Keratinocyte (primary cell): ENCODE measurements at regions not wholly inside any gene's neighbourhood (a gene's known extent, or its start where the extent isn't known, plus 50 kb on each side); places are given as distances from the start of the nearest gene placed in this dataset.

ENCODE experiments used
- DNase-seq: peaks from one replicate; pipeline ENCODE4 v3.0.0-alpha.2; 2011; ENCODE audit warnings: low read depth, missing footprints, low spot score
- FAIRE-seq: peaks from 2 replicates; lab custom pipeline; 2011; peaks lifted over from hg19 to GRCh38; lab: Jason Lieb, UNC
- H2AFZ ChIP-seq: 2 replicates; pipeline ENCODE4 v1.6.0; 2012; ENCODE audit warnings: low read length, control low read depth, inconsistent platforms; ENCODE audit not compliant: control insufficient read depth
- H3K27ac ChIP-seq: 2 replicates; pipeline ENCODE4 v1.5.1; 2011; ENCODE audit warnings: low read length; ENCODE audit not compliant: control insufficient read depth, insufficient read depth
- H3K27me3 ChIP-seq: 3 replicates; pipeline ENCODE4 v1.6.0; 2011; ENCODE audit warnings: low read length; ENCODE audit not compliant: control insufficient read depth, insufficient read depth; ENCODE audit errors: extremely low read depth
- H3K36me3 ChIP-seq, 2 experiments: 2 replicates in 1 of 2; 3 replicates in 1 of 2; pipeline ENCODE4 v1.5.1; 2011; ENCODE audit warnings: low read length in 2 of 2, mild to moderate bottlenecking in 1 of 2; ENCODE audit not compliant: control insufficient read depth in 2 of 2, insufficient read depth in 2 of 2; ENCODE audit errors: extremely low read depth in 1 of 2
- H3K4me1 ChIP-seq: 3 replicates; pipeline ENCODE4 v1.5.1; 2011; ENCODE audit warnings: low read length; ENCODE audit not compliant: control insufficient read depth, insufficient read depth; ENCODE audit errors: extremely low read depth
- H3K4me2 ChIP-seq: 3 replicates; pipeline ENCODE4 v1.6.0; 2011; ENCODE audit warnings: low read depth, low read length; ENCODE audit not compliant: control insufficient read depth, insufficient read depth; ENCODE audit errors: extremely low read depth
- H3K4me3 ChIP-seq, 3 experiments: fragments of 200-600 bp in 1 of 3; sonication (generic) in 1 of 3; 2 replicates in 2 of 3; 3 replicates in 1 of 3; pipeline ENCODE4 v1.5.1; 2011 to 2016; ENCODE audit warnings: low read length in 3 of 3, mild to moderate bottlenecking in 3 of 3, control low read depth in 2 of 3, inconsistent platforms in 1 of 3, low read depth in 1 of 3, mixed read lengths in 1 of 3, mixed run types in 1 of 3, moderate library complexity in 1 of 3; ENCODE audit not compliant: control insufficient read depth in 2 of 3, insufficient read depth in 2 of 3; ENCODE audit errors: extremely low read depth in 1 of 3
- H3K79me2 ChIP-seq: 2 replicates; pipeline ENCODE4 v1.6.0; 2012; ENCODE audit warnings: low read length; ENCODE audit not compliant: control insufficient read depth, insufficient read depth
- H3K9ac ChIP-seq: 3 replicates; pipeline ENCODE4 v1.6.0; 2011; ENCODE audit warnings: low read length; ENCODE audit not compliant: control insufficient read depth, insufficient read depth; ENCODE audit errors: extremely low read depth
- H3K9me1 ChIP-seq: 3 replicates; pipeline ENCODE4 v1.6.0; 2011; ENCODE audit warnings: low read length; ENCODE audit not compliant: control insufficient read depth, insufficient read depth; ENCODE audit errors: extremely low read depth
- H3K9me3 ChIP-seq: 2 replicates; pipeline ENCODE4 v1.5.1; 2012; ENCODE audit warnings: low read depth, low read length; ENCODE audit not compliant: control insufficient read depth
- H4K20me1 ChIP-seq: 3 replicates; pipeline ENCODE4 v1.6.0; 2011; ENCODE audit warnings: low read length; ENCODE audit not compliant: control insufficient read depth, insufficient read depth; ENCODE audit errors: extremely low read depth
- CTCF ChIP-seq, 3 experiments: IDR thresholded peaks in 1 of 3; conservative IDR thresholded peaks in 1 of 3; optimal IDR thresholded peaks in 1 of 3; 2 replicates in 2 of 3; 3 replicates in 1 of 3; pipeline versions ENCODE3 to v1.5.1; 2011; ENCODE audit warnings: low read length in 3 of 3, mild to moderate bottlenecking in 3 of 3, moderate library complexity in 2 of 3, control low read depth in 1 of 3, inconsistent platforms in 1 of 3; ENCODE audit not compliant: insufficient read depth in 2 of 3; ENCODE audit errors: extremely low read depth in 1 of 3
- EZH2 ChIP-seq: IDR thresholded peaks from one replicate; pipeline ENCODE4 v1.6.1; 2012; ENCODE audit warnings: inconsistent platforms, mild to moderate bottlenecking, low read length, moderate library complexity
- dilution Hi-C: fragments of 300-500 bp; cut with MboI; formaldehyde crosslinking; loops from one replicate; pipeline ENCODE4 v1.7.0; 2020; ENCODE audit warnings: low sequenced_read_pairs; ENCODE audit not compliant: extremely low pct_ligation_motif_present

GRCh38 chr1:193487722-193488121 is 301.3 kb upstream of the B3GALT2 start:
- Histone ChIP-seq H3K9me1 (no peaks in the 10 kb centered on the region), H2AFZ (no peak overlapping the region), H3K79me2 (no peaks in the 10 kb centered on the region), H3K9me3 (no peaks in the 10 kb centered on the region), H3K4me2 (no peak overlapping the region), H3K4me1 (peaks cover 5% of the 10 kb centered on the region), H4K20me1 (no peaks in the 10 kb centered on the region), H3K4me3 (no peak overlapping the region), H3K27ac (no peak overlapping the region), H3K36me3 (no peaks in the 10 kb centered on the region), H3K9ac (no peak overlapping the region), H3K27me3 (no peaks in the 10 kb centered on the region)
- FAIRE-seq (no peak), DNase-seq (no peak)
- dilution Hi-C loops = no loop called here
- TF ChIP-seq EZH2 (no peak), CTCF (optimal IDR thresholded peaks at IDR 0.05 in 1 of 3, IDR thresholded peaks at IDR 0.05 in 1 of 3, conservative IDR thresholded peaks at IDR 0.05 in 1 of 3; ENCODE audit: extremely low read depth in 1 of 3, insufficient read depth in 2 of 3, low read length in 3 of 3) (no peak)

- Histone ChIP-seq H3K27ac (no peak overlapping the region), H4K20me1 (no peaks in the 10 kb centered on the region), H3K4me1 (peaks cover 5% of the 10 kb centered on the region), H3K9me1 (no peaks in the 10 kb centered on the region), H3K4me2 (peak overlapping the region; percentile 62), H3K9ac (no peak overlapping the region), H3K27me3 (no peaks in the 10 kb centered on the region), H3K36me3 (no peaks in the 10 kb centered on the region), H3K79me2 (no peaks in the 10 kb centered on the region), H3K9me3 (no peaks in the 10 kb centered on the region), H2AFZ (peak overlapping the region; percentile 85), H3K4me3 (no peak overlapping the region)
- FAIRE-seq (peak; percentile 94), DNase-seq (no peak)
- dilution Hi-C loops = no loop called here
- TF ChIP-seq CTCF (optimal IDR thresholded peaks at IDR 0.05 in 1 of 3, IDR thresholded peaks at IDR 0.05 in 1 of 3, conservative IDR thresholded peaks at IDR 0.05 in 1 of 3; ENCODE audit: extremely low read depth in 1 of 3, insufficient read depth in 2 of 3, low read length in 3 of 3) (no peak), EZH2 (no peak)
Observed at GRCh38 chr1:193486671-193487229, 300.3 kb upstream of the B3GALT2 start.
